Ascending aorta (tissue), 2 donors: ENCODE measurements at regions not wholly inside any gene's neighbourhood (a gene's known extent, or its start where the extent isn't known, plus 50 kb on each side); places are given as distances from the start of the nearest gene placed in this dataset.

Experiments used
- DNase-seq, 2 donors: peaks; one replicate each; pipeline ENCODE4 v3.0.0-alpha.2; 2019; ENCODE audit warnings: low spot score in 2 of 2
- H3K27ac ChIP-seq, 2 donors: fragments of 200-600 bp; sonication (generic); one replicate each; pipeline ENCODE4 v1.5.1; 2016 to 2017; ENCODE audit warnings: mild to moderate bottlenecking in 1 of 2
- H3K27me3 ChIP-seq: fragments of 200-600 bp; sonication (generic); one replicate; pipeline ENCODE4 v1.5.1; 2017
- H3K36me3 ChIP-seq, 2 donors: fragments of 200-600 bp; sonication (generic); one replicate each; pipeline ENCODE4 v1.5.1; 2016
- H3K4me1 ChIP-seq, 2 donors: fragments of 200-600 bp; sonication (generic); one replicate each; pipeline ENCODE4 v1.5.1; 2016 to 2017; ENCODE audit warnings: mild to moderate bottlenecking in 1 of 2
- H3K4me3 ChIP-seq, 2 donors: fragments of 200-600 bp; sonication (generic); one replicate each; pipeline ENCODE4 v1.5.1; 2016 to 2017; ENCODE audit warnings: mild to moderate bottlenecking in 1 of 2
- H3K9me3 ChIP-seq, 2 donors: fragments of 200-600 bp; sonication (generic); one replicate each; pipeline ENCODE4 v1.5.1; 2016
- intact Hi-C: fragments of 100-400 bp; cut with DNase I; formaldehyde crosslinking; loops from one replicate; pipeline ENCODE4 v1.15.1; 2023
- TF ChIP-seq, protein P1 (sequence below), 3 experiments: fragments of 200-600 bp in 2 of 3; fragments of 450-650 bp in 1 of 3; sonication (generic) in 2 of 3; IDR thresholded peaks; one replicate each; pipeline ENCODE4 v1.5.1; 2016 to 2019; ENCODE audit warnings: antibody characterized with exemption in 3 of 3, mild to moderate bottlenecking in 1 of 3, moderate library complexity in 1 of 3

GRCh38 chr14:93858896-93859295 is 68.2 kb upstream of the FAM181A start:
- H3K27me3 ChIP-seq: no peaks in the 10 kb centered on the region
- H3K36me3 ChIP-seq: no peaks in the 10 kb centered on the region
- H3K9me3 ChIP-seq: no peaks in the 10 kb centered on the region
- no peak overlapping the region for H3K27ac ChIP-seq
- no peak for DNase-seq
- peaks cover 0 to 7% of the 10 kb centered on the region in 2 donors for H3K4me1 ChIP-seq
- H3K4me3 ChIP-seq: no peak overlapping the region
- TF ChIP-seq, protein P1, sequence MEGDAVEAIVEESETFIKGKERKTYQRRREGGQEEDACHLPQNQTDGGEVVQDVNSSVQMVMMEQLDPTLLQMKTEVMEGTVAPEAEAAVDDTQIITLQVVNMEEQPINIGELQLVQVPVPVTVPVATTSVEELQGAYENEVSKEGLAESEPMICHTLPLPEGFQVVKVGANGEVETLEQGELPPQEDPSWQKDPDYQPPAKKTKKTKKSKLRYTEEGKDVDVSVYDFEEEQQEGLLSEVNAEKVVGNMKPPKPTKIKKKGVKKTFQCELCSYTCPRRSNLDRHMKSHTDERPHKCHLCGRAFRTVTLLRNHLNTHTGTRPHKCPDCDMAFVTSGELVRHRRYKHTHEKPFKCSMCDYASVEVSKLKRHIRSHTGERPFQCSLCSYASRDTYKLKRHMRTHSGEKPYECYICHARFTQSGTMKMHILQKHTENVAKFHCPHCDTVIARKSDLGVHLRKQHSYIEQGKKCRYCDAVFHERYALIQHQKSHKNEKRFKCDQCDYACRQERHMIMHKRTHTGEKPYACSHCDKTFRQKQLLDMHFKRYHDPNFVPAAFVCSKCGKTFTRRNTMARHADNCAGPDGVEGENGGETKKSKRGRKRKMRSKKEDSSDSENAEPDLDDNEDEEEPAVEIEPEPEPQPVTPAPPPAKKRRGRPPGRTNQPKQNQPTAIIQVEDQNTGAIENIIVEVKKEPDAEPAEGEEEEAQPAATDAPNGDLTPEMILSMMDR (IDR thresholded peaks at IDR 0.05): no peak
- intact Hi-C loops: no loop called here

DNA sequence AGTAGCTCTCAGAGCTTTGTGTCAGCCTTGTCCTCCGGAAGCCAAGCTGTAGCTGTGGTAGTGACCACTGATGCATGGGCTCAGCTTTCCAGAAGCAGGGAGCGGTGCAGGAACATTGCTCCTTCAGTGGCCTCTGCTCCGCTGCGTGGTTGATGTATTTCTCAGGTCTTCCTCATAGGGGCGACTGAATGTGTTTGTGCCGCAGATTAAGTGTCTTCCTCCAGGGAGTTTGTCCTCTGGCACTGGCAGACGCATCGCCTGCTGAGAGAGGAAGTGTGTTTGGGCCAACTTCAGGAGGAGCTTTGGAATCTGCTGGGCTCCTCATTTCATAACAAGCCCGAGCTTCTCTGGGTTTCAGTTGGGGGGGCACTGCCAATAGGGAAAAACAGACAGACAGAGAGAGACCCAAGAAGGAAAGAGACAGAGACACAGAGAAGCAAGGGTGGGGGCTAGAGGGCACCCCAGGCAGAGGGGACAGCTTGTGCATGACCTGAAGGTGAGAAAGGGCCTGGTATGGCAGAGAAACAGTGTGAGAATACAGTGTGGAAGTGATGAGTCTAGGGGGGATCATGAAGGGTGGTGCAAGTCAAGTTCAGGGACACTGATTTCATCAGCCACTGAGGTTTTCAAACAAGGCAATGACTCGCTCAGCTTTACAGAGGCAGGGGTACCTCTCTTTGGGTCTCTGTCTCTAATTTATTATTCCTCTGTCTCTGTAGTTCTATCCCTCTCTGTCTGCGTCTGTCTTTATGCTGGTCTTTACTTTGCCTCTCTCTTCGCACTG is 69.4 kb upstream of the PRIMA1 start:
- Histone ChIP-seq H3K4me1 (peaks cover 0 to 7% of the 10 kb centered on the region in 2 donors), H3K4me3 (no peak overlapping the region), H3K9me3 (no peaks in the 10 kb centered on the region), H3K27ac (no peak overlapping the region), H3K27me3 (no peaks in the 10 kb centered on the region), H3K36me3 (no peaks in the 10 kb centered on the region)
- TF ChIP-seq, protein P1 (IDR thresholded peaks at IDR 0.05): no peak
- DNase-seq: no peak
- intact Hi-C loops: no loop called here

DNA sequence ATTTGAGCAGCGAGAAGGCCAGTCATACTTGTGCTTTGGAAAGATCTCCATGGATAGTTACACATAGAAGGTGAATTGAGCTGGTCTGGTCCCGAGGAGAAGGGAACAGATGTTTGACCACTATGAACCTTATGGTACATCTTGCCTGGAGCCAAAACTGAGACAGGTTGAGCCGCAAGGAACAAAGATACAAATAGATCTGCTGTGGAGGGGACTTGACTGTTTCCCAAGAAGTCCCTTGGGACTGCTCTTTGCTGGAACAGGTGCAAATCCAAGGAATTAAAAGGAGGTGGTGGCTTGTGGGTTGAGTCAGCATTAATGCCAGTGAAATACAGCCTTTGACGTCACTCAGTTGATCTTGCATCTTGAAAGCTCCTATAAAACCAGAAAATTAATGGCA is 68.8 kb upstream of the PRIMA1 start:
- TF ChIP-seq, protein P1 (IDR thresholded peaks at IDR 0.05): no peak
- intact Hi-C loops: no loop called here
- no peaks in the 10 kb centered on the region for H3K36me3 ChIP-seq
- no peaks in the 10 kb centered on the region for H3K27me3 ChIP-seq
- no peak overlapping the region for H3K4me3 ChIP-seq
- no peaks in the 10 kb centered on the region for H3K9me3 ChIP-seq
- H3K4me1 ChIP-seq: peaks cover 0 to 3% of the 10 kb centered on the region in 2 donors
- no peak for DNase-seq
- H3K27ac ChIP-seq: no peak overlapping the region

DNA sequence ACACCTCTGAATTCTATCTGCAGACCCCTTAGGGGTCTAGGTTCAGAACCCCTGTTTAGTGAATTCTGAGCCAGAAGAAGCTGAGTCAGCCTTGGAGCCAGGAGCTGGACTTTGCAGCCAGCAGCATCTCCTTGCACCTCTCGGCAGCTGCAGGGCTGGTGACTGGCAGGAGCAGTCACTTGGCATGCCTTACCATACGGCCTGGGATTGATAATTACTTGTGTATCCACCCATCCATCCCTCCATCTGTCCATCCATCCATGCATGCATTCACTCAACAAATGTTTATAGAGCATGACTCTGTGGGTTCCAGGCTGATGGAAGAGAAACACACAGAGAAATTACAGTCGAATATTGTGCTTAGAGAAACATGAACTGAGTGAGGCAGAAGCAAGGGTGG is 67.5 kb upstream of the PRIMA1 start:
- H3K9me3 ChIP-seq: no peaks in the 10 kb centered on the region
- H3K4me3 ChIP-seq: no peak overlapping the region
- no peaks in the 10 kb centered on the region for H3K27me3 ChIP-seq
- intact Hi-C loops: no loop called here
- H3K4me1 ChIP-seq: no peaks in the 10 kb centered on the region
- TF ChIP-seq, protein P1 (IDR thresholded peaks at IDR 0.05): no peak
- no peak for DNase-seq
- H3K36me3 ChIP-seq: no peaks in the 10 kb centered on the region
- no peak overlapping the region for H3K27ac ChIP-seq

DNA sequence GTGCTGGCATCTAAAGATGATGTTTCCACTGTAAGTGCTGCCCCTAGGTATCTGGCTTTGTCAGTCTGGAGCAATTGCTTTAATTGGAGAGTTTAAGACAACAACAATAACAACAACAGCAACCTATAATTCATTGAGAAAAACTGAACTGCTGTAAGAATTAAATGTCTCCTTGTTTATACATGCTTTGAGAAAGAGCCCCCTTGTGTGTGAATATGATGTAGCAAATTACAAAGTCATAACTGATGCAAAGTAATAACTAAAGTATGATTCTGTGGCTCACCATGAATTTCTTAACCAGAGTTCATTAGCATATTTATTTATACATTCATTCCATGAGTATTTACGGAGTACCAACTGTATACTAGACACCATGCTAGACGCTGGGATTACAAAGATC is 59.2 kb upstream of the PRIMA1 start:
- Histone ChIP-seq H3K27me3 (no peaks in the 10 kb centered on the region), H3K36me3 (no peaks in the 10 kb centered on the region), H3K27ac (no peak overlapping the region), H3K4me3 (no peak overlapping the region), H3K4me1 (no peaks in the 10 kb centered on the region), H3K9me3 (no peaks in the 10 kb centered on the region)
- TF ChIP-seq, protein P1 (IDR thresholded peaks at IDR 0.05): no peak
- intact Hi-C loops: no loop called here
- DNase-seq: no peak
